ENCODE measurements at regions not wholly inside any gene's neighbourhood (a gene's known extent, or its start where the extent isn't known, plus 50 kb on each side); places are given as distances from the start of the nearest gene placed in this dataset.

DNA sequence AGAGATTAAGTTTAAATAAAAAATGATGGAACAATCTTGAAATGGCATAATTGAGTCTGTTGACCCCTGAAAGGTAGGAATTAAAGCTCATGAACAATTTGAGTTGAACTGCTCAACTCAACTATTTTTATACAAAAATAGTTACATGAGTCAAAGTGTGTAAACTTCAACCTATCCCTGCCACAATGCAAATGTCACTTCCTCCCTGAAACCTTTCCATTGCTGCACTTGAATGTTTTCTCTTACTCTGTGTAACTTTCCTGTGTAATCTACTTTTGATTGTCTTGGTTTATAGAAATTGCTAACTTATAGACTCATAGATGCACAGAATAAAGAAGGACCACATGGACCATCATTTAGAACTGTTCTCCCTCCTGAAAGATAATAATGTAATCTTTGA is 218.5 kb downstream of the GBA3 start:
- H3K36me3 ChIP-seq (ENCODE audit: control insufficient read depth, insufficient read depth, low read length): no peaks in the 10 kb centered on the region
- H3K27me3 ChIP-seq (ENCODE audit: control insufficient read depth, insufficient read depth, low read length): no peaks in the 10 kb centered on the region
- TF ChIP-seq, protein P1, sequence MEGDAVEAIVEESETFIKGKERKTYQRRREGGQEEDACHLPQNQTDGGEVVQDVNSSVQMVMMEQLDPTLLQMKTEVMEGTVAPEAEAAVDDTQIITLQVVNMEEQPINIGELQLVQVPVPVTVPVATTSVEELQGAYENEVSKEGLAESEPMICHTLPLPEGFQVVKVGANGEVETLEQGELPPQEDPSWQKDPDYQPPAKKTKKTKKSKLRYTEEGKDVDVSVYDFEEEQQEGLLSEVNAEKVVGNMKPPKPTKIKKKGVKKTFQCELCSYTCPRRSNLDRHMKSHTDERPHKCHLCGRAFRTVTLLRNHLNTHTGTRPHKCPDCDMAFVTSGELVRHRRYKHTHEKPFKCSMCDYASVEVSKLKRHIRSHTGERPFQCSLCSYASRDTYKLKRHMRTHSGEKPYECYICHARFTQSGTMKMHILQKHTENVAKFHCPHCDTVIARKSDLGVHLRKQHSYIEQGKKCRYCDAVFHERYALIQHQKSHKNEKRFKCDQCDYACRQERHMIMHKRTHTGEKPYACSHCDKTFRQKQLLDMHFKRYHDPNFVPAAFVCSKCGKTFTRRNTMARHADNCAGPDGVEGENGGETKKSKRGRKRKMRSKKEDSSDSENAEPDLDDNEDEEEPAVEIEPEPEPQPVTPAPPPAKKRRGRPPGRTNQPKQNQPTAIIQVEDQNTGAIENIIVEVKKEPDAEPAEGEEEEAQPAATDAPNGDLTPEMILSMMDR (IDR thresholded peaks at IDR 0.05): no peak
- no peak overlapping the region for H3K9ac ChIP-seq
- H3K4me3 ChIP-seq (ENCODE audit: low read depth, low read length): no peak overlapping the region
- no peaks in the 10 kb centered on the region for H3K9me3 ChIP-seq (ENCODE audit: control insufficient read depth, low read length)
- no peak overlapping the region for H3K27ac ChIP-seq
- no peak overlapping the region for H3K4me2 ChIP-seq (ENCODE audit: low read length)
- H3K79me2 ChIP-seq: no peaks in the 10 kb centered on the region
- H2AFZ ChIP-seq: no peak overlapping the region
- no peaks in the 10 kb centered on the region for H3K4me1 ChIP-seq

DNA sequence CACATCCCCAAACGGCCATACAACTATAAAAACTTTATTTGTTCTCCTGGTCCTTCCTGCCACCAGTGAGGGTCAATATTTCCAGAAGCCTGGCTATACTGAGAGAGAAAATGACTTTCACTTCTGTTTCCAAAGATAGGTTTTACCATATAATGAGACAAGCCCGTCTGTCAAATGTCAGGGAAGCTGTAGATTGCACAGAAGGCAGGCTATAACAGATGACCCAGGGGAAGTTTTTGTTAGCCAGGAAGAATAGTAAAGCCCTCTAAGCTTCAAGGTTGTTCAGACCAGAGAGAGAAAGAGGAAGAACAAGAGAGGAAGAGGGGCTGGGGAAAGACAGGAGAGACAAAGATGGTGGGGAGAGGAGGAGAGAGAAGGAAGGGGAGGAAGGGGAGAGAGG is 217.5 kb downstream of the GBA3 start:
- Histone ChIP-seq H3K4me2 (ENCODE audit: low read length) (no peak overlapping the region), H2AFZ (no peak overlapping the region)

DNA sequence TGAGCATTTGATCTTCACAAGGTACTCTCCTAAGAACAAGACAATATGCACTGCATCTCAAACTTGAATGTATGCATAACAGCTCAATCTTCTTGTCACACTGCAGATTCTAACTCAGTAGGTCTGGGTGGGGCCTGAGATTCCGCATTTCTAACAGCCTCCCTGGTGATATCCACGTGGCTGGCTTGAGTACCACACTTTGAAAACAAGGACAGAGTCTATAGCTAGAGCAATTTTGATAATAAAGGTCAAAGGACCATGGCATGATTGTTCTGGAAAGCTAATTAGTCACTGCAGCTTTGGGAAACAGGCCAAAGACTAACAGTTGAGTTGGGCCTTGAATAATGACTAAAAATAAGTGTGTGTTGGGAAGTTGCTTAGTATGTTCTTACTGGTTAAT is 213.3 kb downstream of the GBA3 start:
- TF ChIP-seq, protein P1 (IDR thresholded peaks at IDR 0.05): no peak
- Histone ChIP-seq H3K4me2 (ENCODE audit: low read length) (no peak overlapping the region), H3K27me3 (ENCODE audit: control insufficient read depth, insufficient read depth, low read length) (no peaks in the 10 kb centered on the region), H3K4me1 (no peaks in the 10 kb centered on the region), H3K36me3 (ENCODE audit: control insufficient read depth, insufficient read depth, low read length) (no peaks in the 10 kb centered on the region), H2AFZ (no peak overlapping the region), H3K9me3 (ENCODE audit: control insufficient read depth, low read length) (no peaks in the 10 kb centered on the region), H3K27ac (no peak overlapping the region), H3K9ac (no peak overlapping the region), H3K4me3 (ENCODE audit: low read depth, low read length) (no peak overlapping the region), H3K79me2 (no peaks in the 10 kb centered on the region)

More for the DNA sequence above, 217.5 kb downstream of the GBA3 start:
- TF ChIP-seq, protein P1 (IDR thresholded peaks at IDR 0.05): no peak
- no peak overlapping the region for H3K9ac ChIP-seq
- no peaks in the 10 kb centered on the region for H3K9me3 ChIP-seq (ENCODE audit: control insufficient read depth, low read length)
- H3K4me1 ChIP-seq: no peaks in the 10 kb centered on the region
- H3K27ac ChIP-seq: no peak overlapping the region
- H3K4me3 ChIP-seq (ENCODE audit: low read depth, low read length): no peak overlapping the region
- H3K27me3 ChIP-seq (ENCODE audit: control insufficient read depth, insufficient read depth, low read length): no peaks in the 10 kb centered on the region
- no peaks in the 10 kb centered on the region for H3K36me3 ChIP-seq (ENCODE audit: control insufficient read depth, insufficient read depth, low read length)
- H3K79me2 ChIP-seq: no peaks in the 10 kb centered on the region

DNA sequence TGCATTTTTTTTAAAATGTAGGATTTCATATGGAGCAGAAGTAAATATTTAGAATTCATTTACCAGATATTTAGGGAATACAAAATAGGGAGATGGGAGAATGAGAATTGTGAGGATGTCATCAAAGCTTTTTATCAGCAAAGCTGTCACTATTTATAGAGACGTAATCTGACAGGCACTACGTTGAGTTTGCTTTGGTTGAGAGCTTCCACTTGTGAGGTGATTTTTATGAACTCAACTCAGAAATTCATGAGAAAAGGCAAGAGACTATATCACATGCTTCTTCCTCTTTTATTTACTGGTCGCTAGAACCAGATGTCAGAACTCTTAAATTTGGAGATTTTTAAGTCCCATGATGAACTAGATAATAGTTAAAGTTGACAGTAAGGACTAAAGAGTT is 211.2 kb downstream of the GBA3 start:
- H3K36me3 ChIP-seq (ENCODE audit: control insufficient read depth, insufficient read depth, low read length): no peaks in the 10 kb centered on the region
- TF ChIP-seq, protein P1 (IDR thresholded peaks at IDR 0.05): no peak
- no peak overlapping the region for H2AFZ ChIP-seq
- H3K9ac ChIP-seq: no peak overlapping the region
- no peaks in the 10 kb centered on the region for H3K27me3 ChIP-seq (ENCODE audit: control insufficient read depth, insufficient read depth, low read length)
- H3K4me1 ChIP-seq: no peaks in the 10 kb centered on the region
- no peak overlapping the region for H3K4me2 ChIP-seq (ENCODE audit: low read length)
- H3K79me2 ChIP-seq: no peaks in the 10 kb centered on the region
- no peak overlapping the region for H3K4me3 ChIP-seq (ENCODE audit: low read depth, low read length)
- H3K9me3 ChIP-seq (ENCODE audit: control insufficient read depth, low read length): no peaks in the 10 kb centered on the region
- H3K27ac ChIP-seq: no peak overlapping the region

DNA sequence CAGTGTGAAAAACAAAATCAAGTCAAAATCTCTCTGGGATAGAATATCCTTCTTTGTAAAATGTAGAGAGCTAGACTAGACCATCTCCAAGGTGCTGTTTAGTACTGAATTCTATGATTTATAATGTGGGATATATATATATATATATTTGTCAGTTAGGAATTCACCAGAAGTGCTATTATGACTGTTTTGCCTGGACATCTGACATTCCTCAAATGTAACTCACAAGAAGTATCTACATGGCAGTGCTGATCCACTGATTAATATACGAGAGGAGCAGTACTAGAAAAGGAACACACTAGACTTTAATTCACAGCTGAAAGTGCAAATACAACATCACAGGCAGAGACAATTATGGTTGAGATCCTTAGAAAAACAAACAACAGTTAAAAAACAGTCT is 208.9 kb downstream of the GBA3 start:
- H3K4me1 ChIP-seq: no peaks in the 10 kb centered on the region
- no peak overlapping the region for H3K27ac ChIP-seq
- TF ChIP-seq, protein P1 (IDR thresholded peaks at IDR 0.05): no peak
- no peaks in the 10 kb centered on the region for H3K36me3 ChIP-seq (ENCODE audit: control insufficient read depth, insufficient read depth, low read length)
- no peak overlapping the region for H2AFZ ChIP-seq
- no peak overlapping the region for H3K9ac ChIP-seq
- H3K27me3 ChIP-seq (ENCODE audit: control insufficient read depth, insufficient read depth, low read length): no peaks in the 10 kb centered on the region
- no peak overlapping the region for H3K4me2 ChIP-seq (ENCODE audit: low read length)
- H3K4me3 ChIP-seq (ENCODE audit: low read depth, low read length): no peak overlapping the region
- no peaks in the 10 kb centered on the region for H3K9me3 ChIP-seq (ENCODE audit: control insufficient read depth, low read length)
- H3K79me2 ChIP-seq: no peaks in the 10 kb centered on the region
